MCF 10A (cell line): ENCODE measurements at regions not wholly inside any gene's neighbourhood (a gene's known extent, or its start where the extent isn't known, plus 50 kb on each side); places are given as distances from the start of the nearest gene placed in this dataset.

Experiments used
- BruUV-seq: library from RNA; stranded (reverse); fragments of 400-500 nt; replicated peaks from 2 replicates; lab custom pipeline; 2021; lab: Mats Ljungman, UMichigan
- CTCF ChIA-PET: fragments of 300-600 bp; sonication (Branson Sonifier 250); formaldehyde crosslinking; extraction: SDS; loops from one replicate; lab custom pipeline; 2021; ENCODE audit warnings: antibody characterized with exemption, inconsistent platforms; lab: Yijun Ruan, JAX
- POLR2A ChIA-PET: fragments of 300-600, 350-650 bp; sonication (Branson Sonifier 250); formaldehyde crosslinking; extraction: SDS; loops from one replicate; lab custom pipeline; 2020; ENCODE audit warnings: antibody characterized with exemption, inconsistent platforms; lab: Yijun Ruan, JAX
- DNase-seq: peaks from one replicate; pipeline ENCODE4 v3.0.0-alpha.2; 2018; ENCODE audit not compliant: unreplicated experiment
- H3K27ac Mint-ChIP-seq: one replicate; pipeline ENCODE4 v1.8.0; 2022; ENCODE audit warnings: mild to moderate bottlenecking, low read depth, mixed read lengths; ENCODE audit not compliant: unreplicated experiment
- H3K27me3 Mint-ChIP-seq: one replicate; pipeline ENCODE4 v1.8.0; 2022; ENCODE audit warnings: mixed read lengths; ENCODE audit not compliant: insufficient read depth, unreplicated experiment
- H3K36me3 Mint-ChIP-seq: one replicate; pipeline ENCODE4 v1.8.0; 2022; ENCODE audit warnings: mild to moderate bottlenecking, moderate library complexity, mixed read lengths; ENCODE audit not compliant: insufficient read depth, unreplicated experiment
- H3K4me1 Mint-ChIP-seq: one replicate; pipeline ENCODE4 v1.8.0; 2022; ENCODE audit warnings: mixed read lengths; ENCODE audit not compliant: insufficient read depth, unreplicated experiment
- H3K4me3 Mint-ChIP-seq: one replicate; pipeline ENCODE4 v1.8.0; 2022; ENCODE audit warnings: mild to moderate bottlenecking, moderate library complexity, mixed read lengths; ENCODE audit not compliant: unreplicated experiment
- H3K9me3 Mint-ChIP-seq: one replicate; pipeline ENCODE4 v1.8.0; 2022; ENCODE audit warnings: mixed read lengths; ENCODE audit not compliant: unreplicated experiment
- intact Hi-C: fragments of 100-400 bp; cut with micrococcal nuclease; formaldehyde crosslinking; loops from 2 replicates; pipeline ENCODE4 v1.14.1; 2022
- TF ChIP-seq, protein P1 (sequence below): fragments of 200-600 bp; IDR thresholded peaks from one replicate; pipeline ENCODE4 v1.8.0; 2022; ENCODE audit warnings: antibody characterized with exemption, mild to moderate bottlenecking; ENCODE audit not compliant: unreplicated experiment

DNA sequence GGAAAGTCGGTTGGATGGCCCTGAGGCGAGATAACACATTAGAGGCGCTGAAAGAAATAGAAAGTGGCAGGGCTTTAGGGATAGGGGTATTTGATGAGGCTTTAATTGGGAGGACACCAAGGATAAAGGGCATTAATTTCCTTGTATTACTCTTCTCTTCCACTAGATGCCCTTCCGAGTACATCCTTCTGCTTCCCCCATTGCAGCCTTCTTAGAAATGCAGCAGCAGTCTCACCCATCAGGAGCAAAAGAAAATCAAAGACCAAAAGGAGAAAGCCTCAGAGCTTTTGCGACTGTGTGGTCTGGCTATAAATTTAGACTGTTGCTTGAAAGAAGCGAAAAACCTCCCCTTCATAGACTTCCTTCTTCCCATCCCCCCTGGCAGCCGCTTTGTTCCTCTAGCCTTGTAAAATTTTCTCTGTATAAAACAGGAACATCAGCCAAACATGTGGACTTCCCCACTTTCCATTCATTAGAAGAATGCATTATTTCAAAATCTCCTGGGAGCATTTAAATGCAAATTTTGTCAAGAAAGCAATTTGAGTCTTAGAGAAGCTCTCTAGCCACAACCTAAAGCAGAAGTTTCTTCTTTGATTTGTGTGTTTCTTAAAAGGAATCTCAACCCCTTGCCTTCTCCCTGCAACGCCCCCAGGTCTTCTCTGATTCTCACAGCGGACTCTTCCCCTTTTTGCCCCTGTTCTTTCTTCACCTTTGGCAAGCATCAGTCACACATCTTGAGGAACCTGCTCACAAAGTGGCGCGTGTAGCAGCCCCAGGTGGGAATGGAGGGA lies 76.6 kb downstream of the NDUFS5 start:
- H3K4me3 Mint-ChIP-seq: no peak overlapping the region
- no peaks in the 10 kb centered on the region for H3K9me3 Mint-ChIP-seq
- no peaks in the 10 kb centered on the region for H3K36me3 Mint-ChIP-seq
- TF ChIP-seq, protein P1, sequence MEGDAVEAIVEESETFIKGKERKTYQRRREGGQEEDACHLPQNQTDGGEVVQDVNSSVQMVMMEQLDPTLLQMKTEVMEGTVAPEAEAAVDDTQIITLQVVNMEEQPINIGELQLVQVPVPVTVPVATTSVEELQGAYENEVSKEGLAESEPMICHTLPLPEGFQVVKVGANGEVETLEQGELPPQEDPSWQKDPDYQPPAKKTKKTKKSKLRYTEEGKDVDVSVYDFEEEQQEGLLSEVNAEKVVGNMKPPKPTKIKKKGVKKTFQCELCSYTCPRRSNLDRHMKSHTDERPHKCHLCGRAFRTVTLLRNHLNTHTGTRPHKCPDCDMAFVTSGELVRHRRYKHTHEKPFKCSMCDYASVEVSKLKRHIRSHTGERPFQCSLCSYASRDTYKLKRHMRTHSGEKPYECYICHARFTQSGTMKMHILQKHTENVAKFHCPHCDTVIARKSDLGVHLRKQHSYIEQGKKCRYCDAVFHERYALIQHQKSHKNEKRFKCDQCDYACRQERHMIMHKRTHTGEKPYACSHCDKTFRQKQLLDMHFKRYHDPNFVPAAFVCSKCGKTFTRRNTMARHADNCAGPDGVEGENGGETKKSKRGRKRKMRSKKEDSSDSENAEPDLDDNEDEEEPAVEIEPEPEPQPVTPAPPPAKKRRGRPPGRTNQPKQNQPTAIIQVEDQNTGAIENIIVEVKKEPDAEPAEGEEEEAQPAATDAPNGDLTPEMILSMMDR: peak; percentile 69
- BruUV-seq: no TSS peak
- intact Hi-C loops: loop anchor here (1.0 to 2.0 kb wide), 7 partner anchors 80 to 504 kb away; no protein-coding TSS in a partner anchor
- H3K27ac Mint-ChIP-seq: no peak overlapping the region
- POLR2A ChIA-PET: interaction anchor here (0.6 to 14.3 kb wide), 19 partner anchors 11 to 436 kb away, joined by 3 to 427 read pairs (median 6); partner anchors contain the start of gene NDUFS5
- no peaks in the 10 kb centered on the region for H3K27me3 Mint-ChIP-seq
- DNase-seq: peak; percentile 82
- H3K4me1 Mint-ChIP-seq: peaks cover 30% of the 10 kb centered on the region
- CTCF ChIA-PET: interaction anchor here (0.5 to 4.2 kb wide), 18 partner anchors 16 to 555 kb away, joined by 3 to 72 read pairs (median 4); no protein-coding TSS in a partner anchor

DNA sequence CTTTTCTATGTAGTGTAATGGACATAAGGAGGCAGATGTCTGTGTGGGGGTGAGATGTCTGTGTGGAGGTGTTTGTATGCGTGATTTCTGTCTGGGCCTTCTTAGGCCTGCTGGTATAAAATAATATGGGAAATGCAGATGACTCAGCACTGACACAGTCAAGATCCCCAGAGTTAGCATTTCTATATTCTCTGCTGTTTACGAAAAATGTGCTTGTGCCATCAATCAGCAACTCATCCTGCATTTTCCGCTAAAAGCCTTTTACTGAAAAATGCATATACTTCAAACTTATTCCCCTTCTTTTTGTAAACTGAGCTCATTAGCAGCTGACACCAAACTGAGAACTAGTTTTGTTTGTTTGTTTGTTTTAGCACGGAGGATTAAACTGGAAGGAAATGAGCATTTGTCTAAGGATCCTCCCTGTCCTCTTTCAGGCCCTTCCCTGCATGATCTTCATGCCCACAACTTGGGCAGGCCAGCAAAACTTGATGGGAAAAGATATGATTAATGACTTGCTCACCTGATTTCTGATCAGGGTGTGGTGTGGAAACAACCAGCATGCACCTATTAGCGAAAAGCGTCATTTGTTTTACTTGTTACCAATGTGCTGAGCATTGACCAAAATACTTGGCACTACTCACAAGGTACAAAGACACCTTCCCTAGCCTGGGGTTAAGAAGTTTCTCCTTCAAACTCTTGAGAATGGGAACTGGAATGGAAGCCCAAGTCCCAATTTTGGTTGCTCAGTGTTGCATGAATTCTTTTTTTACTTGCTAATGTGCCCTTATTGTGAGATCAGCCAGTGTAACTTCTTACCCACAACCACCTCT lies 77.4 kb downstream of the NDUFS5 start:
- H3K4me3 Mint-ChIP-seq: no peak overlapping the region
- intact Hi-C loops: loop anchor here (1.0 to 2.0 kb wide), 5 partner anchors 79 to 503 kb away; no protein-coding TSS in a partner anchor
- no peaks in the 10 kb centered on the region for H3K36me3 Mint-ChIP-seq
- no peaks in the 10 kb centered on the region for H3K9me3 Mint-ChIP-seq
- TF ChIP-seq, protein P1: no peak
- DNase-seq: peak; percentile 80
- H3K27ac Mint-ChIP-seq: no peak overlapping the region
- BruUV-seq: TSS peak; percentile 37
- H3K4me1 Mint-ChIP-seq: peaks cover 30% of the 10 kb centered on the region
- CTCF ChIA-PET: interaction anchor here (0.5 to 4.2 kb wide), 16 partner anchors 15 to 1634 kb away, joined by 3 to 72 read pairs (median 4); partner anchors contain the start of gene MACF1
- no peaks in the 10 kb centered on the region for H3K27me3 Mint-ChIP-seq
- POLR2A ChIA-PET: interaction anchor here (0.6 to 14.3 kb wide), 24 partner anchors 10 to 1040 kb away, joined by 3 to 427 read pairs (median 6); partner anchors contain the start of gene NDUFS5

DNA sequence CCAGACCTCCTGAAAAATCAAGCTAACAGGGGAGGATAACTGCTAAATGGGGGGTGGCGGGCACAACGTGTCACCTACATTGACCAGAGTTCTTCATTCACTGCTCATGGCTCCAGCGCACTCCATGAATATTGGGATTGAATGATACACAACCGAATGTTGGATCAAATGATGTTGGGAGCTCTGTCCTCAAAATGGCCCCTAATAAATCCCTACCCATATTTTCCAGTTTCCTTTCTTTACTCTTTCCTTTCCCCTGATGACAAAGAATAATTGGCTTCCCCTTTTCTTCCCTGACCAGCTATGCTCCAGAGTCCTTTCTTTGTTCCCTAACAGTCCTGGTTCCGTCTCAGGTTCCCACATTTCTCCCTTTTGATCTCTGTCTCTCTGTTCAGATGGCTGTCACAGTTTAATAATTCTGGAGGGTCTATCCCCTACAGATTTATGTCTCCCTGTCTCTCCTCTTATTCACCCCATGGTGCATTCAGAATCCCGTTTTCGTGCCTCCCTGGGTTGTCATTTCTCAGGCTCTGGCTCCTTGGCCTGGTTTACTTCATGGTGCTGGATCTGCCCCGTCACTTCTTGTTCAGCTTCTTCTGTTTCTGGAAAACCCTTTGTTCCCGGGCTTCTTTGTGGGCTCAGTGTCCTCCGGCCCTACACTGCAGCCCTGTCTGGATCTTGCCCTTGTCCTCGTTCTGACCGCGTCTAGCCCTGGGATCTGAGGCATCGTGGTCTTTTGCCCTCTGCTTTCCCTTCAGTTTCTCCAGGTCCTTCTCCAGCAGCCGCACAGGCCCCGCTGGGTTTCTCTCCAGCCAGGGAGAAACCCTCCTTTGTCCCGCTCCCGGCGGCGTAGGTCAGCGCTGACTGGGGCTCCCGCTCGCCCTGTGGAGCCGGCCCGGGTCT lies 78.3 kb downstream of the NDUFS5 start:
- intact Hi-C loops: no loop called here
- DNase-seq: peak; percentile 43
- H3K4me3 Mint-ChIP-seq: no peak overlapping the region

More for the DNA sequence above, 78.3 kb downstream of the NDUFS5 start:
- Mint-ChIP-seq H3K36me3 (no peaks in the 10 kb centered on the region), H3K4me1 (peaks cover 30% of the 10 kb centered on the region), H3K9me3 (no peaks in the 10 kb centered on the region), H3K27me3 (no peaks in the 10 kb centered on the region), H3K27ac (no peak overlapping the region)
- POLR2A ChIA-PET: interaction anchor here (0.6 to 14.3 kb wide), 22 partner anchors 9 to 1039 kb away, joined by 3 to 427 read pairs (median 6); no protein-coding TSS in a partner anchor
- BruUV-seq: TSS peak; percentile 29
- CTCF ChIA-PET: interaction anchor here (0.6 to 4.2 kb wide), 11 partner anchors 27 to 236 kb away, joined by 3 to 72 read pairs (median 7); partner anchors contain the start of gene MACF1
- TF ChIP-seq, protein P1: no peak
